ENCODE measurements at regions not wholly inside any gene's neighbourhood (a gene's known extent, or its start where the extent isn't known, plus 50 kb on each side); places are given as distances from the start of the nearest gene placed in this dataset.
"Not testable (repeated sequence)": the region's sequence is repeated elsewhere in the genome, so short reads cannot be mapped to it uniquely, and the experiment has no call there.

DNA sequence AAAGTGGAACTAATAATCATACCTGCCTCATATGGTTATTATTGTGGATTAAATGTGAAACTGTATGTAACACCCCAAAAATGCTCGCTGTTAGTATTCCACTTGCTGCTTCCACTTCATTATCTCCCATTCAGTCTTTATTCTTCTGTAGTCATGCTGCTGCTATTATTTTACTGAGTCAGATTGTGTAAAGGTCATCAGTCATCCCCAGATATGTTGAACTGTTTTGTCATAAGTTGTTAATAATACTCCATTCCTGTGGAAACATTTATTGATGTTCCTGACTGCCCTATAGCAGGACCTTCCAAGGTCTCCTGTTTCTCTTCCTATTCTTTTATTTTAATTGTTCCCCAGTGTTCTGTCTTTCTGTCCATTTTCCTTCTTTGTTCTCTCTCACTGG lies 1148.3 kb downstream of the EPHA7 start:
- no peak for DNase-seq (ENCODE audit: low spot score)

DNA sequence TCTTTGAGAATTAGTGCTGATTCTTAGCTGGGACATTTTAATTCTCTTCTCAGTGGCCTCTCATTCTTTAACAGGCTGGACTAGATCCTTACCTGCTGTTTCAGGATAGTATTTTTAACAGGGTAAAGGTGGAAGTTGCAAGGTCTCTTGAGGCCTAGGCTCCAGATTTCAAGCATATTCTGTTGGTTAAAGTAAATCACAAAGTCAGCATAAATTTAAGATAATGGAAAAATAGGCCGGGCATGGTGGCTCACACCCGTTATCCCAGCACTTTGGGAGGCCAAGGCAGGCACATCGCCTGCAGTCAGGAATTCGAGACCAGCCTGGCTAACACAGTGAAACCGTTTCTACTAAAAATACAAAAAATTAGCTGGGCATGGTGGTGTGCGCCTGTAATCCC lies 1149.0 kb downstream of the EPHA7 start:
- no peak for DNase-seq (ENCODE audit: low spot score)

DNA sequence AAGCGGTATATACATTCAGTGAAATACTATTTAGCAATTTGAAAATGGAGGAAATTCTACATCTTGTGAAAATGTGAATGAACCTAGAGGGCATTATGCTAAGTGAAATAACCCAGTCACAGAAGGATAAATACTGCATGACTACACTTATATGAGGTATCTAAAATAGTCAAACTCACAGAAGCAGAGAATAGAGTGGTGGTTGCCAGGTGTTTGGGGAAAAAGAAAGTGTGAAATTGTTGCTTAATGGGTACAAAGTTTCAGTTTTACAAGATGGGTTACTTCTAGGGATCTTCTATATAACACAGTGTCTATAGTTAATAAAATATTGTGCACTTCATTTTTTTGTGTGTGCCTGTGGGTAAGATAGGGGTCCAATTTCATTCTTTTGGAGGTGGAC lies 1152.0 kb downstream of the EPHA7 start:
- no peak for DNase-seq (ENCODE audit: low spot score)

DNA sequence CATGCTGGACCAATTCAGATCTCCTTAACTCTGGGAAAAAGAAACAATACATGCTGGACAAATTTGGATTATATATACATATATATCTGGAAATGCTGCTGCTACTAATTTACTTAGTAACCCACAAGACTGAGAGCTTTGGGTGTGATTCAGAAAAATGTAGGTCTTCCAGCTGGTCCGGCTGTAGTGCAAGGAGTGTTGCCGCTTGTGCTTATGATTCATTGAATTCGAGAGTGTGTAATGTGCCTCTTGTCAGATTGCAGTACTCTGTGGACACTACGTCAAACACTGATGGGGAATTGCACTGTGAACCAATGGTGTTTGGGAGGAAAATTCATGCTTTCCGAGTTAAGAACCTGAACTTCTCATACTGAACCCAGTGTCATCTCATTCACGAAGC lies 1155.5 kb downstream of the EPHA7 start:
- DNase-seq (ENCODE audit: low spot score): no peak

GRCh38 chr6:92259171-92259570 lies 1160.2 kb downstream of the EPHA7 start:
- no peak for DNase-seq (ENCODE audit: low spot score)

GRCh38 chr6:92243315-92243714 lies 1176.0 kb downstream of the EPHA7 start:
- DNase-seq (ENCODE audit: low spot score): no peak

- no peak for DNase-seq (ENCODE audit: low spot score)
Measured at GRCh38 chr6:92231171-92231701, 1188.1 kb downstream of the EPHA7 start.

GRCh38 chr6:92219987-92220386 lies 1199.4 kb downstream of the EPHA7 start:
- not testable (repeated sequence) for DNase-seq (ENCODE audit: low spot score)

- no peak for DNase-seq (ENCODE audit: low spot score)
Measured at GRCh38 chr6:92216717-92217116, 1202.6 kb downstream of the EPHA7 start.

DNA sequence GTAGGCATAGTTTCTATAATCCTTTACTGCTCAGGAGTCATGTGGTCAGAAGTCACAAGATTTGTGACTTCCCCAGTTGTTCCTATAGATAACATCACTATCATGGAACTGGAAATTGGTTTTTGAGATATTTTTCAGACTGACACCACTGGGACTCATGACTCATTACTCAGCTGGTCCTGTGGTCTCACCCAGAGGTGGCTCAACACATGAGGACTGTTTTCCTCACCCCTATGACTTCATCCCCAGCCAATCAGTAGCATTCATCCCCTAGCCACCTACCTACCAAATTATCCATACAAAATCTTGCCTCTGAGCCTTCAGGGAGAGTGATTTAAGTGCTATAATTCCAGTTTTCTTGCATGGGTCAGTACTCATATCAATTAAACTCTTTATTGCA lies 1217.7 kb downstream of the EPHA7 start:
- DNase-seq (ENCODE audit: low spot score): no peak

GRCh38 chr6:92196325-92196724 lies 1223.0 kb downstream of the EPHA7 start:
- no peak for DNase-seq (ENCODE audit: low spot score)

DNA sequence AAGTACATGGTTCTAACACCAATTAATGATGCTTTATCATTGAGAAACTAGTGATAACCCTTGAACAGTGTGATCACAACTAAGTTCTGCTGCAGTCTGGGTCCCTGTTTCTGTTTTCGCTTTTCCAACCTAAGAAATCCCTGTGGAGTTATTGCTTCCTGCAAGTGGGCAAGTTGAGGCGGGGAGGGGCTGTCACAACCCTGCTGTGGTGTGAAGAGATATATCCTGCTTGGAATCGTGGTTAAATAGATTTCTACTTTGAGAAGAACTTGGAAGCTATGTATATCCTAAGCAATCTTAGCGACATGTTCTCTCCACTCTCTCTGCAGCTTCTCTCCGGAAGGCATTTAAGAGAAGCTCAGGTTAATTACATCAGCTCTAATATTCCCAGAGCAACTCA lies 1223.6 kb downstream of the EPHA7 start:
- DNase-seq (ENCODE audit: low spot score): no peak

GRCh38 chr6:92188016-92188415 lies 1231.3 kb downstream of the EPHA7 start:
- DNase-seq (ENCODE audit: low spot score): no peak

DNA sequence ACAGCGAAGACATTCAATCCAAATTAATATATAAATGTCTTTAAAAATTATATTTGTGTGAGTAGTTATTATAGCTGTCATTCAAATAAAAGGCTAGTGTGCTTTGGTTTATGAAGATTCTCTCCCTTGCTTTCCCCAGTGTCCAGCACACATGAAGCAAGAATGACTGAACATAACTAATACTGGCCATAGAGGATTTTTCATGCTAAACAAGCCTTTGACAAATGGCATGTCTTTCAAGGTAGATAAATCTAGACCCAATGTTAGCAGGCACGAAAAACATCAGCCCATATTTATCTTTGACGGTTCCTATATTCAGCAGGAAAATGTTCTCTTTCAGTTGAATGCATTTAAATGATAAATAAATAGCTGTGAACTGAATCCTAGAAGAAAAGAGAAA lies 1234.4 kb downstream of the EPHA7 start:
- no peak for DNase-seq (ENCODE audit: low spot score)

- DNase-seq (ENCODE audit: low spot score): no peak
Measured at GRCh38 chr6:92181347-92181746, 1238.0 kb downstream of the EPHA7 start.

- DNase-seq (ENCODE audit: low spot score): no peak
Measured at GRCh38 chr6:92180090-92180489, 1239.3 kb downstream of the EPHA7 start.

DNA sequence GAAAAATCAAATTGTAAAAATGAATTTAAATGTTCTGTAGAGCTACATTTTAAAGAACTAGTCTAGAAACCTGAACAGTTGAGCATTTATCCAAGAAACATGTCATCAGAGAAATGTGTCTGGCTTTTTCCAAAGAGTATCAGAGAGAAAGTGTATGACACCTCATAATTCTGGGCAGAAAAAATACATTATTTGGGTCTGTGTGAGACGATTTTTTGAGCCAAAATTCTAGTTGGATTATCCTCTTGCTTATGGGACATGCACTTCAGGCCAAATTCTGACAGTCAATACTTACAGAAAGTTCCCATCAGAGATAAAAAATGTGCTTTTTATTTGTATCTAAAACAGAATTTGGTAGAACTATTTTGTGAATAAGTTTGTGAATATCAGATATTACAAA lies 1242.7 kb downstream of the EPHA7 start:
- DNase-seq (ENCODE audit: low spot score): no peak

DNA sequence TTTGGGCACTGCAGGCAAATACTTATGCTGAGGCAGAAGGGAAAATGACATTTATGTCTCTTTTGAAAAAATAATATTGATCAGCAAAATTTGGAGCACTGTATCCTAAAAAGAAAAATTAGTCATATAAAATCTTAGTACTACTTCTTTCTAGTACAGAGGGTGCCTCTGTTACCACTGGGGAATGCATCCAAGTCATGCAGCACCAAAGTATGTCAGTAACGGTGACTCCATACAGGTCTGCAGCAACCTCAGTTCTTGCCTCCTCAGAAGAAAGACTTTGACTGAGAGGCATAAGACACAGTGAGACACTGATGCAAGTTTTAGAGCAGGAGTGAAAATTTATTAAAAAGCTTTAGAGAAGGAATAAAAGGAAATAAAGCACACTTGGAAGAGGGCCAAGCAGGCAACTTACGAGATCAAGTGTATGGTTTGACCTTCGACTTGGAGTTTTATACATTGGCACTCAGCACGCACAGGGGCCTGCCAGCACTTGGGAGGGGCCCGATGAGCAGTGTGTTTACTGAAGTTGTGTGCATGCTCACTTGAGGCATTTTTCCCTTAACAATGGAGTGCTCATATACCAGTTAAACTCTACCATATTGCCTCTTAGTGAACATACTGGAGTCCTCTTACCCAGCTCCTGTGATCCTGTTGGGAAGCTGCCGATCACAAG lies 1244.8 kb downstream of the EPHA7 start:
- DNase-seq (ENCODE audit: low spot score): no peak

GRCh38 chr6:92169506-92169905 lies 1249.9 kb downstream of the EPHA7 start:
- no peak for DNase-seq (ENCODE audit: low spot score)

GRCh38 chr6:92166666-92167065 lies 1252.7 kb downstream of the EPHA7 start:
- no peak for DNase-seq (ENCODE audit: low spot score)

GRCh38 chr6:92161953-92162352 lies 1257.4 kb downstream of the EPHA7 start:
- no peak for DNase-seq (ENCODE audit: low spot score)

DNA sequence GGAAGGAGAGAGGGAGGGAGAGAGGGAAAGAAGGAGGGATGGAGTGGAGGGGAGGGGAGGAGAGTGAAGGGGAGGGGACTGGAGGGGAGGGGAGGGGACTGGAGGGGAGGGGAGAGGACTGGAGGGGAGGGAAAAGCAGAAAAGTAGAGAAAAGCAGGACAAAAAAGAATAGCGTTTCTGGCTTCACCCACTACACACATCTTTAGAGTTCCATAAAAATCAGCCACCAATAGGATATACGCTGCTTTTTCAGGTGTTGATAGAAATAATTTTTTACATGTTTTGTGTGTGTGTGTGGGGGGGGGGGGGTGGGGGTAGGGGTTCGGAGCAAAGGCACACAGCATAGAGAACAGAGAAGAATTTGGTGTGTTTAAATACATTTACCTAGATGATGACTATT lies 1259.1 kb downstream of the EPHA7 start:
- DNase-seq (ENCODE audit: low spot score): no peak

GRCh38 chr6:92159046-92159445 lies 1260.3 kb downstream of the EPHA7 start:
- no peak for DNase-seq (ENCODE audit: low spot score)

- no peak for DNase-seq (ENCODE audit: low spot score)
Measured at GRCh38 chr6:92150553-92150952, 1268.8 kb downstream of the EPHA7 start.
